OCI-LY7 (cell line): ENCODE measurements at regions not wholly inside any gene's neighbourhood (a gene's known extent, or its start where the extent isn't known, plus 50 kb on each side); places are given as distances from the start of the nearest gene placed in this dataset.

ENCODE experiments used
- EZH2phosphoT487 ChIP-seq: fragments of 200-600 bp; sonication (generic); IDR thresholded peaks from 2 replicates; pipeline ENCODE4 v1.6.1; 2018; ENCODE audit warnings: low read depth, borderline replicate concordance, mild to moderate bottlenecking, mixed run types, antibody characterized with exemption, low read length, moderate library complexity, mixed read lengths
- TF ChIP-seq, protein P1 (sequence below): fragments of 200-600 bp; sonication (generic); conservative IDR thresholded peaks from 2 replicates; pipeline ENCODE4 v1.5.1; 2014; ENCODE audit warnings: mild to moderate bottlenecking, antibody characterized with exemption, low read length, moderate library complexity, mixed read lengths

DNA sequence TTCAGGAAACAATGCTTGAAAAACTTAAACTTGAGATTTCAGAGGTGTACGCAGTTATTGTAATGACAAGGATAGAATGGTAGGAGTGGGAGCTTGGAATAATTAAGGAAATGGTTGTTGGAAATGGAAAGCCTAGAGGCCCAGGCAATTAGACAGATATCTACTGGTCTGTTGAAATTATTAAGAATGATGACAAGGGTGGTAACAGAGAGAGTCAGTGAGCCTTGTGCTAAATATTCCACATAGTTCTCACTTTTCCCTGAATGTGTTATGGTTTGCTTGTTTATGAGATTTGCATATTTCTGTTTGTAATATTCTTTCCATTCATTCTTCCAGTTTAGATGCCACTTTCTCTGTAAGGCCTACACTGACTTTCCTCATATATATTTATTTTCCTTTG, 66.0 kb upstream of the ATP2B1 start:
- TF ChIP-seq, protein P1, sequence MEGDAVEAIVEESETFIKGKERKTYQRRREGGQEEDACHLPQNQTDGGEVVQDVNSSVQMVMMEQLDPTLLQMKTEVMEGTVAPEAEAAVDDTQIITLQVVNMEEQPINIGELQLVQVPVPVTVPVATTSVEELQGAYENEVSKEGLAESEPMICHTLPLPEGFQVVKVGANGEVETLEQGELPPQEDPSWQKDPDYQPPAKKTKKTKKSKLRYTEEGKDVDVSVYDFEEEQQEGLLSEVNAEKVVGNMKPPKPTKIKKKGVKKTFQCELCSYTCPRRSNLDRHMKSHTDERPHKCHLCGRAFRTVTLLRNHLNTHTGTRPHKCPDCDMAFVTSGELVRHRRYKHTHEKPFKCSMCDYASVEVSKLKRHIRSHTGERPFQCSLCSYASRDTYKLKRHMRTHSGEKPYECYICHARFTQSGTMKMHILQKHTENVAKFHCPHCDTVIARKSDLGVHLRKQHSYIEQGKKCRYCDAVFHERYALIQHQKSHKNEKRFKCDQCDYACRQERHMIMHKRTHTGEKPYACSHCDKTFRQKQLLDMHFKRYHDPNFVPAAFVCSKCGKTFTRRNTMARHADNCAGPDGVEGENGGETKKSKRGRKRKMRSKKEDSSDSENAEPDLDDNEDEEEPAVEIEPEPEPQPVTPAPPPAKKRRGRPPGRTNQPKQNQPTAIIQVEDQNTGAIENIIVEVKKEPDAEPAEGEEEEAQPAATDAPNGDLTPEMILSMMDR = no peak
- no peak for TF ChIP-seq EZH2phosphoT487
